B cell (primary cell): ENCODE measurements at regions not wholly inside any gene's neighbourhood (a gene's known extent, or its start where the extent isn't known, plus 50 kb on each side); places are given as distances from the start of the nearest gene placed in this dataset.

Experiments
- ATAC-seq: fragments of 200-7000 bp; cut with Tn5 transposase; one replicate; pipeline ENCODE4 v1.10.0; 2021; ENCODE audit warnings: low read depth, mild to moderate bottlenecking, moderate number of reproducible peaks, moderate library complexity
- CTCF ChIA-PET: fragments of 350-600 bp; sonication (Branson Sonifier 250); formaldehyde crosslinking; loops from one replicate; lab custom pipeline; 2021; ENCODE audit warnings: antibody characterized with exemption, inconsistent platforms; lab: Charles Lee
- POLR2A ChIA-PET: fragments of 350-600 bp; sonication (Branson Sonifier 250); formaldehyde crosslinking; loops from one replicate; lab custom pipeline; 2021; ENCODE audit warnings: antibody characterized with exemption; lab: Charles Lee
- DNase-seq: peaks from one replicate; pipeline ENCODE4 v3.0.0; 2013
- H2AFZ ChIP-seq: 2 replicates; pipeline ENCODE4 v1.6.1; 2012; ENCODE audit warnings: mild to moderate bottlenecking, low read depth, low read length; ENCODE audit not compliant: insufficient read depth, poor library complexity, severe bottlenecking
- H3K27ac ChIP-seq, 2 donors: 1 replicate in 1 of 2; 2 replicates in 1 of 2; pipeline ENCODE4 v1.5.1; 2012 to 2013; ENCODE audit warnings: low read length in 2 of 2, mild to moderate bottlenecking in 2 of 2, moderate library complexity in 1 of 2
- H3K27me3 ChIP-seq, 4 experiments: fragments of 200-600 bp in 1 of 4; sonication (generic) in 1 of 4; replicated peaks in 1 of 4; 1 replicate in 2 of 4; 2 replicates in 2 of 4; pipeline versions ENCODE4 v1.6.1 to v1.7.0; 2013 to 2016; ENCODE audit warnings: low read length in 3 of 4, mild to moderate bottlenecking in 2 of 4, mixed read lengths in 1 of 4, moderate library complexity in 1 of 4; ENCODE audit not compliant: insufficient read depth in 4 of 4, control insufficient read depth in 3 of 4; ENCODE audit errors: control extremely low read depth in 1 of 4
- H3K36me3 ChIP-seq, 2 experiments: replicated peaks in 1 of 2; 1 replicate in 1 of 2; 2 replicates in 1 of 2; pipeline versions ENCODE4 v1.6.1 to v1.7.1; 2013; ENCODE audit warnings: low read length in 1 of 2; ENCODE audit not compliant: insufficient read depth in 2 of 2, control insufficient read depth in 1 of 2; ENCODE audit errors: control extremely low read depth in 1 of 2, extremely low read depth in 1 of 2
- H3K4me1 ChIP-seq, 2 donors: fragments of 200-600 bp in 1 of 2; sonication (generic) in 1 of 2; 1 replicate in 1 of 2; 2 replicates in 1 of 2; pipeline versions ENCODE4 v1.5.1 to v1.6.1; 2013 to 2017; ENCODE audit warnings: low read length in 2 of 2; ENCODE audit not compliant: control insufficient read depth in 2 of 2, insufficient read depth in 2 of 2
- H3K4me2 ChIP-seq: replicated peaks from 2 replicates; pipeline ENCODE3; 2012; ENCODE audit warnings: mild to moderate bottlenecking, low read depth, low read length; ENCODE audit not compliant: poor library complexity, severe bottlenecking
- H3K4me3 ChIP-seq, 5 experiments: fragments of 200-600 bp in 1 of 5; sonication (generic) in 1 of 5; 1 replicate in 3 of 5; 2 replicates in 2 of 5; pipeline versions ENCODE4 v1.5.1 to v1.7.0; 2011 to 2016; ENCODE audit warnings: low read length in 4 of 5, mild to moderate bottlenecking in 4 of 5, low read depth in 2 of 5, control low read depth in 1 of 5, moderate library complexity in 1 of 5; ENCODE audit not compliant: insufficient read depth in 1 of 5; ENCODE audit errors: control extremely low read depth in 1 of 5, extremely low read depth in 1 of 5
- H3K79me2 ChIP-seq: fragments of 200-600 bp; sonication (generic); one replicate; pipeline ENCODE4 v1.6.0; 2016; ENCODE audit warnings: low read length; ENCODE audit not compliant: control insufficient read depth, insufficient read depth
- H3K9ac ChIP-seq: fragments of 200-600 bp; sonication (generic); 2 replicates; pipeline ENCODE4 v1.6.1; 2017; ENCODE audit warnings: mild to moderate bottlenecking, low read length, moderate library complexity
- H3K9me3 ChIP-seq, 3 donors: one replicate each; pipeline versions ENCODE4 v1.6.1 to v1.7.1; 2013; ENCODE audit warnings: low read length in 2 of 3; ENCODE audit not compliant: control insufficient read depth in 2 of 3, insufficient read depth in 1 of 3; ENCODE audit errors: control extremely low read depth in 1 of 3
- H4K20me1 ChIP-seq: 2 replicates; pipeline ENCODE4 v1.6.0; 2012; ENCODE audit warnings: mild to moderate bottlenecking, low read length; ENCODE audit not compliant: insufficient read depth, control insufficient read depth, poor library complexity, severe bottlenecking
- H3K27ac Mint-ChIP-seq: one replicate; pipeline ENCODE4 v1.8.0; 2021; ENCODE audit warnings: mixed read lengths
- H3K27me3 Mint-ChIP-seq: one replicate; pipeline ENCODE4 v1.8.0; 2021; ENCODE audit warnings: mixed read lengths
- H3K4me1 Mint-ChIP-seq: one replicate; pipeline ENCODE4 v1.8.0; 2021; ENCODE audit warnings: mixed read lengths
- H3K4me3 Mint-ChIP-seq: one replicate; pipeline ENCODE4 v1.8.0; 2021; ENCODE audit warnings: mixed read lengths
- H3K9me3 Mint-ChIP-seq: one replicate; pipeline ENCODE4 v1.8.0; 2022; ENCODE audit warnings: mixed read lengths; ENCODE audit not compliant: insufficient read depth
- EZH2 ChIP-seq: IDR thresholded peaks from 2 replicates; pipeline ENCODE4 v1.6.1; 2012; ENCODE audit warnings: borderline replicate concordance, low read depth, mild to moderate bottlenecking, moderate library complexity, low read length; ENCODE audit not compliant: insufficient read depth, poor library complexity, severe bottlenecking
- WGBS: methylation state at CpG from one replicate; pipeline ENCODE4 v1.1.5; 2013; ENCODE audit warnings: missing lambda C conversion rate; ENCODE audit not compliant: insufficient coverage; 5-methylcytosine and 5-hydroxymethylcytosine counted together
- intact Hi-C: fragments of 100-400 bp; cut with micrococcal nuclease; formaldehyde crosslinking; loops from one replicate; pipeline ENCODE4 v1.10.0; 2022
- TF ChIP-seq, protein P1 (sequence below): fragments of 200-600 bp; IDR thresholded peaks from one replicate; pipeline ENCODE4 v1.8.0; 2022; ENCODE audit warnings: antibody characterized with exemption, mild to moderate bottlenecking

DNA sequence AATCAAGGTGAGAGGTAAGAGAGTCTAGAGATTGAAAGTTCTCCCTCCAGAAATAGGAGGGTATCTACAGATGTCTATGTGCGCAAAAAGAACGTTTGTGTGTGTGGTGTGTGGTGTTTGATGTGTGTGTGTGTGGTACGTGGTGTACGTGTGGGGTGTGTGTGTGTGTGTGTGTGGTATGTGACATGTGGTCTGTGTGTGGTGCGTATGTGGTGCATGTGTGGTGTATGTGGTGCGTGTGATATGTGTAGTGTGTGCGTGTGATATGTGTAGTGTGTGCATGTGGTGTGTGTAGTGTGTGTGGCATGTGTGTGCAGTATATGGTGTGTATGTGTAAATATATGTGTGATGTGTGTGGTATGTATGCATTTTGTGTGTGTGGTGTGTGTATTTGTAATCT lies 73.0 kb upstream of the LRRC4C start:
- no peak overlapping the region for H3K4me2 ChIP-seq
- Mint-ChIP-seq H3K27ac (no peak overlapping the region), H3K4me1 (no peaks in the 10 kb centered on the region), H3K4me3 (no peak overlapping the region), H3K9me3 (no peaks in the 10 kb centered on the region), H3K27me3 (no peaks in the 10 kb centered on the region)
- H3K79me2 ChIP-seq: no peaks in the 10 kb centered on the region
- no peaks in the 10 kb centered on the region for H3K9me3 ChIP-seq
- no peaks in the 10 kb centered on the region for H3K36me3 ChIP-seq
- no peak overlapping the region for H3K9ac ChIP-seq
- intact Hi-C loops: no loop called here
- no peaks in the 10 kb centered on the region for H4K20me1 ChIP-seq
- H3K4me3 ChIP-seq: no peak overlapping the region
- no peak overlapping the region for H3K27ac ChIP-seq
- TF ChIP-seq EZH2: no peak
- TF ChIP-seq, protein P1, sequence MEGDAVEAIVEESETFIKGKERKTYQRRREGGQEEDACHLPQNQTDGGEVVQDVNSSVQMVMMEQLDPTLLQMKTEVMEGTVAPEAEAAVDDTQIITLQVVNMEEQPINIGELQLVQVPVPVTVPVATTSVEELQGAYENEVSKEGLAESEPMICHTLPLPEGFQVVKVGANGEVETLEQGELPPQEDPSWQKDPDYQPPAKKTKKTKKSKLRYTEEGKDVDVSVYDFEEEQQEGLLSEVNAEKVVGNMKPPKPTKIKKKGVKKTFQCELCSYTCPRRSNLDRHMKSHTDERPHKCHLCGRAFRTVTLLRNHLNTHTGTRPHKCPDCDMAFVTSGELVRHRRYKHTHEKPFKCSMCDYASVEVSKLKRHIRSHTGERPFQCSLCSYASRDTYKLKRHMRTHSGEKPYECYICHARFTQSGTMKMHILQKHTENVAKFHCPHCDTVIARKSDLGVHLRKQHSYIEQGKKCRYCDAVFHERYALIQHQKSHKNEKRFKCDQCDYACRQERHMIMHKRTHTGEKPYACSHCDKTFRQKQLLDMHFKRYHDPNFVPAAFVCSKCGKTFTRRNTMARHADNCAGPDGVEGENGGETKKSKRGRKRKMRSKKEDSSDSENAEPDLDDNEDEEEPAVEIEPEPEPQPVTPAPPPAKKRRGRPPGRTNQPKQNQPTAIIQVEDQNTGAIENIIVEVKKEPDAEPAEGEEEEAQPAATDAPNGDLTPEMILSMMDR: no peak
- POLR2A ChIA-PET: no interaction called here
- no peaks in the 10 kb centered on the region for H3K27me3 ChIP-seq
- 88% methylated on average over 7 of the region's 7 CpGs for WGBS
- ATAC-seq: no peak
- H3K4me1 ChIP-seq: no peaks in the 10 kb centered on the region
- CTCF ChIA-PET: no interaction called here
- DNase-seq: no peak
- H2AFZ ChIP-seq: no peak overlapping the region

DNA sequence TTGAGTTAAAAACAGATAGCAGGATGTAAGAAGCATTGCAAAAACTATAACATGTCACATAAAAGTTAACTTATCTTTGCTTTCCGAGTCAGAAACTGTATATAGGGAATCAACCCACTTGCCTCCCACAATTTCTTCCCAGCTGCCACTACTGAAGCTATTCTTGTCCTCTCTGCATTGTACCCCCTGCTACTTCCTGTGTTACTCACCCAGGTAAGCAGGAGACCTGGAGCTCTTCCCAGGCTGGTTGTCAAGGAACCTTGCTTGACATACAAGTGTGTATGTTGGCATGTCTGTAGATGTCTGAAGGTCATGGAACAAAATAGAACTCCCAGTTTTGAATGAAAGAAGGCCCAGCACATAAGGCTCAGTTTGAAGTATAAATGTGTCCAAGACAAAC lies 74.3 kb upstream of the LRRC4C start:
- WGBS: no CpG with 5 or more reads among the region's 1 CpG
- no peak for ATAC-seq
- CTCF ChIA-PET: no interaction called here
- Histone ChIP-seq H3K9ac (no peak overlapping the region), H2AFZ (no peak overlapping the region), H3K27me3 (no peaks in the 10 kb centered on the region), H3K4me1 (no peaks in the 10 kb centered on the region), H3K4me3 (no peak overlapping the region), H4K20me1 (no peaks in the 10 kb centered on the region), H3K79me2 (no peaks in the 10 kb centered on the region), H3K36me3 (no peaks in the 10 kb centered on the region), H3K4me2 (no peak overlapping the region), H3K27ac (no peak overlapping the region), H3K9me3 (no peaks in the 10 kb centered on the region)
- intact Hi-C loops: no loop called here
- Mint-ChIP-seq H3K4me3 (no peak overlapping the region), H3K9me3 (no peaks in the 10 kb centered on the region), H3K27ac (no peak overlapping the region), H3K4me1 (no peaks in the 10 kb centered on the region), H3K27me3 (no peaks in the 10 kb centered on the region)
- TF ChIP-seq, protein P1: no peak
- TF ChIP-seq EZH2: no peak
- no peak for DNase-seq
- POLR2A ChIA-PET: no interaction called here
